DMS153 (cell line): ENCODE measurements at regions not wholly inside any gene's neighbourhood (a gene's known extent, or its start where the extent isn't known, plus 50 kb on each side); places are given as distances from the start of the nearest gene placed in this dataset.

Experiments
- DNase-seq: peaks from one replicate; lab custom pipeline; 2025; lab: John Stamatoyannopoulos, UW

DNA sequence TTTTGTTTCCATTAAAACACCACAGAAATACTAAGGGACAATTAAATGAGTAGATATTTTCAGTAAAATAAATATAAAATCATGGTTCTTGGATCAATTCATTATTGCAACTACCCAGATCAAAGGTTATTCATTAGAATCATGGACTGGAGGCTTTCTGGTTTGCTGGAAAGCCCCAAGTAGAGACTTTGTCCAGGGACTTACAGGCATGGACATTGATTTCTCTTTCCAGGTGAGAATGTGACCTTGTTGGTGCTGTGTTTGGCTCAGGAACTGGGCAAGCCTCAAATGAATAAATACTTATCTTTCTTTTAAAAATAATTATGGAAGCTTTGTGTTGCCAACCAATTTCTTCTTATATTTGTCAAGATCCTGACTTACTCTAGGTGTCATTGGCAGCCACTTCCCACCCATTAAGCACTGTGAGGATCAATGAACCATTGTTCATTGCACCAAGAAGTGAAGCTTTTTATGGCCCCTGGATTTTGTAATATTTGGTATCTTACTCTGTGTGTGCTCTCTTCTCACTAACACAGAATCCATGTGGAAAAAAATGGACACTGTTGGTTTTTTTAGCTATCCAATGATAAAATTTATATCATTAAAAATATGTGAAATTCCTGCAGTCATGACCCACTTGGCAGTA, 205.8 kb upstream of the NRXN1 start:
- DNase-seq: no peak

DNA sequence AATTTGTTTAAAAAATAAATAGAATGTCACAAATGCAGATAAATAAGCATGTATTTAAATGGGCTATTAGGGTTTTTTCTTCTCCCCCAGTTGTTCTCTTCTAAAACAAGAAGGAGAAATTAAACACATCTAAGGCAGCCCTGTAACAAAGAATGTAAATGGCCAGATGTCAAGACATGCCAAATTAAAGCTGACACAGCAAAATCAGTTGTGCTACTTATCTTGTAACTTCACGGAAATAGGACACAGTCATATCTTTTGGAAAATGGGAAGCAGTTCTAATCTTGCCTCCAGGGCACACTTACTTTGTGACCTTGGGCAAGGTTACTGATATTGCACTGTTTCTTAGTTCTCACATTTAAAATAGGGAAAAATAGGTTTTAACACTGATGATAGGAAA, 200.1 kb upstream of the NRXN1 start:
- DNase-seq: no peak

DNA sequence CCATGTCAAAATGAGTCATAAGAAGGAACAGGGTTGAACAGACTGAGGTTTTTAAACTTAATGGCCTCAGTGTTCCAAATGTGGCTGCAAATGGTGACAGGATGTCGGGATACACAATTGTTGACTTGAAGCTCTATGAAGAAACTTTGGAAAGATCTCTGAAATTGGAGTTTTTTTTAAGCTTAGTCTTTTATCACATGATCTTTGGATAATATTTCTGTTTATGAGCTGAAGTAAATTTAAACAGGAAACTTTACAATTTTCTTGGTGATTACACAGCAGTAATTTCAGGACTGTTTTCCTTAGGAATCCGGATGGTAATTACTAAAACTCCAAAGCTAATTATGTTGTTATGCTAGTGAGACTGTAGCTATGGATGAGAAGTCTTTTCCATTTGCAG, 199.1 kb upstream of the NRXN1 start:
- DNase-seq: no peak

DNA sequence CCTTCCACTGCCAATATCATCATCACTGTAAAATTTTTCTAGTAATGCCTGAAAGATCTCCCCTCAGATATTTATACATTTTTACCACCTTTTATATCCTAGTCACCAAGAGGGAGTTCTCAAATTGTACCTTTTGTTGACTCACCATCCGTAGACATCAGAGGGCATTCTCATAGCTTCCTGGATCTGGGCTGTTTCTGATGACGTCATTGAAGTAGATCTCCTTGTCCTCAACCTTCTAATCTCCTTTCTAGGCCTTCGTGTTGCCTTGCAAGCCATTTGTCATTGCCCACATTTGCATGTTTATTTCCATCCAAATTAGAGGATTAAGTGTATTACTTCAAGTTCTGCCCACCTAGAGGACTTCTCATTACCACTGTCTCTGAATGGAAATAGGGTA, 193.4 kb upstream of the NRXN1 start:
- no peak for DNase-seq

DNA sequence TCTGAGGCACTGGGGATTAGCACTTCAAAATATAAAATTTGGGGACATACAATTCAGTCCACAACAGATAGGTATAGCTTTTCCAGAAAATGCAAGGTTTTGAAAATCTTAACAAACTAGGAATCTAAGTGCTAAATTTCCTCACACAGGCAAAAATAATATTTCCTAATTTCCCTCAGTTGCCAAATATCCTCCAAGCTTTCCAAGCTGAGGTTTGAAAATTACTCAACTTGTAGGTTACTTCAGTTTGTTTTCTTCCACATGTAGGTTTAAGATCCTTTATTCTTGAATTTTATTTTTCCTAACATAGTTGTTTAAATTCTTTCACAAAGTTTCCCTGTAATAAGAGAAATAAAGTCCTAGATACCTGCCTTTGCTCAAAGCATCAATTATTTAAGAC, 192.9 kb upstream of the NRXN1 start:
- DNase-seq: no peak

DNA sequence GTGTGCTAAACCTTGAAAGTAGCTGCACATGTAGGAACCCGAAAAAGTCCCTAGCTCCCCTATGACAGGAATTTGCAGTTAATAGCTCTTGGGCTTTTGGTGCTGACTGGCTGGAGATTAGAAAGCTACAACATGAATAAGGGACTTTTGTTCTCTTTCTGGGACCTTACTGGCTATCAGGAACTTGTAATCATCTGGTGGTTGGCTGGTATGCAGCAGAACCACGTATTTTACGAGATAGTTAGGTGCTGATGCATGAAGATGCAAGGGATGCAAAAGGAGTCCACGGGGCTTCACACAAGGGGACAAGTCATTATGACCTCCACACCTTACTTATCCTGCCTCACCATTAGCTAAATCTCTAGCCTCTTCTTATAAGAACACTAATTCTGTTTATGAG, 190.2 kb upstream of the NRXN1 start:
- no peak for DNase-seq

DNA sequence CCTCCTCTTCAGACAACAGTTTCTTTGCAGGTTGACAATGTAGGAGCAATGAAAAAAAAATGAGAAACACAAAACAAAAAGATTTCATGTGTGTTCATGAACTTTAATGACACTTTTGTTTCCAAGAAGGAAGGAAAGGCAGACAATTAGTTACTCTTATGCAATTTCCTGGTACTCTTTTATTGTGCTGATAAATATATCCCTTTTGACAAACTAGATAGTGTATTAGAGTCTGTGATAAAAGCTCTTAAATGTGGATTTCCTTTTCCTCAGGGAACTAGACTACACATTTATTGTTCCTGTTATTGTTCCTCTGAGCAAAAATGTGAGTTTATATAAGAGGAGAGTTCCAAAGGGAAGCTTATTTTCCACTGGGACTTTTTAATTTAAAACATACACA, 188.7 kb upstream of the NRXN1 start:
- no peak for DNase-seq

DNA sequence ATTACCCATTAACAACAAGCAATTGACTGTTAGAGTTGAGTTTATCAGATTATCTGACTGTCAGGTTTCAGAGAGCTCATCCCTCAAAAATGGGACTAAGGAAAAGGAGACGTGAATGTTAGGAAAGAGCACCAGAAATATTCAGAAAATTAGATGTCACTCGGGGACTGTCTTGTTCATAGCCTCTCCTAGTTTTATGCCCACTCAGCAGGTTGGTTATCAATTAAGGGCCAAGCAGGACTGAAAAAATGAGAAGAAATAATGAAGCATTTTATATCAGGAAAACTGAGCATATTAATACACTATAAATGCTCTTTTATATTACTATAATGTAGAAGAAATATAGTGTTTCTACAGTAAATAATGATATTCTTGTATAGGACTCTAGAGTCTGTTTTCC, 188.1 kb upstream of the NRXN1 start:
- no peak for DNase-seq

DNA sequence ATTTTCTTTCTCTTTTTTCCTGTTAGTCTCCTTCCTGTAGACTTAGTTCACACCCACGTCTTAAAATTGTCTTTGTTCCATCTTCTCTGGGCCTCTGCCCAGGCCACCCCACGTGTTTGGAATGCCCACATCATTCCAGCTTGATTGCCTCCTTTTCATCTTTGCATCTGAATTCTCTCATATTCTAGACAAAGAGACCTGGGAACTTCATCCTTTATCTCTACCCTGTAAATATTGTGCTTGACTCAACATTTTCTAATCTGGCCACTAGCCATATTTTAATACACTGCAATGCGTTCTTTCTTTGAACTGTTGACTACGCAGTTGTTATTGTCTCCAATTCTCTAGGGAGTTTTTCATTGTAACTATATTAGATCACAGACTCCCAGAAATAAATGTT, 187.5 kb upstream of the NRXN1 start:
- DNase-seq: no peak

DNA sequence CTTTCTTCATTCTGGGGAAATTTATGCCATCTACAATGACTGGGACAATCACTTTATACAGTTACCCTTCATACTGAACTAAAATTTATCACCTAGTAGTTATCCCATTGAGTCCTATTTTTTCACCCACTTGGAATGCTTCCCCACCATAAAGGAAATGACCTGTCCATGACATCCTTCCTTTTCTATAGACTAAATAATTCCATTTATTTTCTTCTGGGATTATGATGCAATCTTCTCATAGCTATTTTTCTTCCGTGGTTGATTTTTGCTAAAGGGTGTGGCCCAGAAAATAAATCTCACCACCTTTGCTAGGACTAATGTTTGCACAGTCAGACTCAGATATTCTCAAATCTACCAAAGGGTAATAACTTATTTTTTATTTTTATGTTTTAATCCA, 186.1 kb upstream of the NRXN1 start:
- DNase-seq: no peak

DNA sequence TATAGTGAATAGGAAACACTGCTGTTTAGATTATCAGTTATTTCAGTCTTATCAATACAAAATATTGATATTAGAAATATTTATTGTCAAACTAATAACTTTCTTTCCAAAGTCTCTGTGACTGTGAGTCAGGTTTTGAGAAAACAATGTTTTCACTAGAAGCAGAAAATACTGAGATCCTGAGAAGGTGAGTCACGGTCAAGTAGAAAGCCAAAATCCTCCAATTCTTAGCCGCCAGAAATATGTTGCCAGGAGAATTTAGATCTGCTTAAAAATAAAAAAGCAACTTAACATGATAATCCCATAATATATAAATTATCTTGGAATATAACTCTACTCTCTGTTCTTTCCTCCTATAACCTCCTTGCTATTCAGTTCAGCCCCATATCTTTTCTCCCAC, 181.9 kb upstream of the NRXN1 start:
- no peak for DNase-seq

DNA sequence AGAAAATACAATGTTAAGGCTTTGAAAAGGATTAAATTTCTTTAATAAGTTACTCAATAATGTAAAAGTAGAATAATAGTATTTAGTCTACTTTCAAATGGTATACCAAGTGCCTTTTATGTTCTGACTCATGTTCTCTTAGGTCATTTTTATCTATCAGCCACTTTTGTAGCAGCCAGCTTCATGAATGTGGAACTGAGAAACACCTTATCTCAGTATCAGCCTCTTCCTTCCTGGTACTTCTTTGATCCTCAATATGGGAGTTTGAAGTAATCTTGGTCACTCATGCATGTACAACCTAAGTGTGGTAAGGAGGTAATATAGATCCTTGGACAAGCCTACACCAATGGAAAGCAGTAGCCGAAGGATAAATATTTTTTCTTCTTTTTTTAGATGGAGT, 180.4 kb upstream of the NRXN1 start:
- DNase-seq: no peak

DNA sequence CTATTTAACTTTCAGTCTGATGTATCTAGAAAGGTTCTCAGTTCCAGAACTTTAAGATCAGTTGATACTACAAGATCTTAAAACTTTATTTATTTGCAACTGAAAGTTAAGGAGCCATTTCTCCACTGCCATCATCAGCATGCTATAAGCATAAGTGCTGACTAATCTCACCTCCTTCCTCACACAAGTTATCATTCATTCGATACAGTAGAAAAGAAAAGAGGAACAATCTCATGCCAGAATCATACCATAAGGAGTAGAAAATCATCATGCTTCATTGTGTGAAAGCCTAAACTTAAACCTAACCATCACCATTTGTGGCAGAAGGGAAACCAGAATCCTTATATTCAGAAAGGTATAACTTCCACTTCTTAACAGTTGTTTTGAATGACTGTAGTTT, 176.6 kb upstream of the NRXN1 start:
- no peak for DNase-seq

DNA sequence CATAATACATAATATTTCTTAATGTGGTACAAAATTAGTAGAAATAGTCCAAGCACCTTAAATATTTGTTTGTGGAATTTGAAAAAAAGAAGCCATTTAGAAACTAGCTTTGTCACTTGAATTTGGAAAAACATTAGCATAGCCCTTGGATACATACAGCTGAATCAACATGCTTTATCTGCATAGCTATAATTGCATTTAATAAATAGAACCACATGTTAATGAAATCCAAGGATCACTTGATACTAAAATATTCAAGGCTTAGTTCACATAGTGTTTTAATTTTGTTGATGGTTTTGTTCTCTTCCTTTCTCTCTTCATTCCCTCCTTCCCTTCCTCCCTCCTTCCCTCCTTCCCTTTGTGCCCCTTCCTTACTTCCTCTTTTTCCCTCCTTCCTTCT, 169.4 kb upstream of the NRXN1 start:
- DNase-seq: no peak

DNA sequence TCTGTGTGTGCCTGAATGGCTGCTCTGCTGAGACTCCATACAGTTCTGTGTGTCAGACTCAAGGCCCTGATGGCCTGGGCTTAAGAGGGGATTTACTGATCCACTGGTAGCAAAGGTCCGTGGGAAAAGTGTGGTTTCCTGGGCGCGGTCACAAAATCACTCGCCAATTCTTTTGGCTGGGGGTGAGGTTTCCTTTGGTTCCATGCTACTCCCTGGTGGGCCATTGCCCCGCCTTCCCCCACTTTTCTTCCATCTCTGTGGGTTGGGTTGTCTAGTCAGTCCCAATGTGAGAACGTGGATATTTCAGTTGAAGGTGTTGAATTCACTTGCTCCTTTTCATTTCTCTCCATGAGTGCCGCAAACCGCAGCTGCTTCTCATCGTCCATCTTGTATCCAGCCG, 162.7 kb upstream of the NRXN1 start:
- no peak for DNase-seq

DNA sequence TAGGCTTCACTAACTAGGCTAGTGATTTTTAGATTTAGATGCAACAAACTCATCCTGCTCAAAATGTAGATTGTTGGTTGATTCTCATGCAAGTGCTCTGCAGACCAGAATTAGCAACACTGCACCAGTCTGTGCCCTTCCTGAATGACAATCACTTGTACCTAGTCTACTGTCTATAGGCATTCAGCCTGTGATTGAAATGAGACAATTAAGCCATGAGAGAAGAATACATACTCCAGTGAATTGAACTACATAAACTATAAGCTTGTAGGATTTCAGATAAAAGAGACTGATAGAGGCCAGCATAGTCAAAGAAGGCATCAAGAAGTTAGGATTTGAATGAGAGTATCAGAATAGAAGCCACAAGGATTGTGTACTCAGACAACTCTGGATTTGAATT, 138.3 kb upstream of the NRXN1 start:
- DNase-seq: no peak

DNA sequence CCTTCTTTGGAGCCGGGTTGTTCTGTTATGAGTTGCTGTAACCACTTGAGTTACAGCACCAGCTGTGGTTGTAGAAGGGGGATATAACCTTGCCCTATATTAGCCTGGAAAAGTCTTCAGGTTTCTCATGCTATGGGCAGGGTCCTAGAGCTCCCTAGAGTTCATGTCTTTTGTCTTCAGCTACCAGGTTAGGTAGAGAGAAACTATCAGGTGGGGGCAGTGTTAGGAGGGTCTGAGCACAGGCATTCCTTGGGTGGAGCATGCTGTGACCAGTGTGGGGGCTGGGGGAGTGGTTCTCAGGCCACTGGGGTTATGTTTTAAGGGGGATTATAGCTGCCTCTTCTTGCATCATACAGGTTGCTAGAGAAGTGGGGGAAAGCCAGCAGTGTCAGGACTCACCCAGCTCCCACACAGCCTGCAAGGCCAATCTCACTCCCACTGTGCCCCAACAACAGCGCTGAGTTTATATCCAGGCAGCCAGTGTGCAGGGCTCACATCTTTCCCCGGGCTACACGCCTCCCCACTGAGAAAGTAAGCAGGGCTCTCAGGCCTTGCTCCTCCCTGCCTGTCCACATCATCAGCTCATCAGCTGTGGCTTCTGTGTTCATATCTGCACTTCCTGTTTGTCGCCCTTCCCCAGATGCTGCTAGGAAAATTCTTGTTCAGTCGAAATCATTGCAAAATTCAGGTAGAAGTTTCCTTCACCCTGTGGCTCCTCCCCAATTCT, 133.8 kb upstream of the NRXN1 start:
- peak; percentile 24 for DNase-seq

DNA sequence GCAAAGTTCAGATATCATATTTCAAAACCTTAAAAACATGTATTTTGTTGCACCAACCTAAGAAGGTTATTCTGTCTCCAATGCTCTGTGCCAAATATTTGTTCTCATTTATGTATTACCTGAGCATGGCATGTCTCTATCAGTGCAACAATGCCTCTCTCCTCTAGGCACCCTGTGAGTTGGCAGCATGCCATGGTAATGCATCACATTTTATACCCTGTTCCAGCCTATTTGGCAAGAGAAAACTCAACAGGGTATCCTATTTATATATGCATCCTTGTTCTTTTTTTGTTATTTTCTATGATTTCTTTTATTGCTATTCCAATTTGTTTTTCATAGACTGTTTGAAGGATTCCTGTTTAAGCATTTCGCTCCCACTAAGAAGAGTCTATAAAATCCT, 126.3 kb upstream of the NRXN1 start:
- peak; percentile 74 for DNase-seq

DNA sequence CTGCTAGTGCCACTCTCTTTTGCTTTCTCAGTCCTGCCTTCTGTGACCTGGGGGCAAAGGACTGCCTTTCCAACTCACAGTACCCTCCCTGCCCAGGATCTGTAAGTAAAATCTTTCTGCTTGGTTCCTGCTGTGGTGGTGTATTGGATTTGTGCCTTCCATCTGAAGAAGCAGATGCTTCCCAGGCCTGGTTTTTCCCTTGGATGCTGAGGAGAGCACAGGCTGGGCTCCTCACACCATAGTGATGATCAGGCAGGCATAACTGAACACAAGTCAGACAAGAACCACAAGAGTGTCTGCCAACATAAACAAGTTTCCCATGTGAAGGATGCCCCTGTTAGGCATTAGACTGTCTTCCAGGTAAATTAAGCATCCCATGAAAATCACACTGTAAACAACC, 121.3 kb upstream of the NRXN1 start:
- DNase-seq: no peak

DNA sequence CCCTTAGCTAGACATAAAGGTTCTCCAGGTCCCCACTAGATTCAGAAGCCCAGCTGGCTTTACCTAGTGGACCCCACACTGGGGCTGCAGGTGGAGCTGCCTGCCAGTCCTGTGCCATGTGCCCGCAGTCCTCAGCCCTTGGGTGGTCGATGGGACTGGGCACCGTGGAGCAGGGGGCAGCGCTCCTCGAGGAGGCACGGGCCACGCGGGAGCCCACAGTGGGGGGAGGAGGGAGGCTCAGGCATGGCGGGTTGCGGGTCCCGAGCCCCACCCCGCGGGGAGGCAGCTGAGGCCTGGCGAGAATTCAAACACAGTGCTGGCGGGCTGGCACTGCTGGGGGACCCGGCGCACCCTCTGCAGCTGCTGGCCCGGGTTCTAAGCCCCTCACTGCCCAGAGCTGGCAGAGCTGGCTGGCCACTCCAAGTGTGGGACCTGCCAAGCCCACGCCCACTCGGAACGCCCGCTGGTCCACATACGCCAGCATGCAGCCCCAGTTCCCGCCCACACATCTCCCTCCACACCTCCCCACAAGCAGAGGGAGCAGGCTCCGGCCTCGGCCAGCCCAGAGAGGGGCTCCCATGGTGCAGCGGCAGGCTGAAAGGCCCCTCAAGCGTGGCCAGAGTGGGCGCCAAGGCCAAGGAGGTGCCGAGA, 119.7 kb upstream of the NRXN1 start:
- no peak for DNase-seq

DNA sequence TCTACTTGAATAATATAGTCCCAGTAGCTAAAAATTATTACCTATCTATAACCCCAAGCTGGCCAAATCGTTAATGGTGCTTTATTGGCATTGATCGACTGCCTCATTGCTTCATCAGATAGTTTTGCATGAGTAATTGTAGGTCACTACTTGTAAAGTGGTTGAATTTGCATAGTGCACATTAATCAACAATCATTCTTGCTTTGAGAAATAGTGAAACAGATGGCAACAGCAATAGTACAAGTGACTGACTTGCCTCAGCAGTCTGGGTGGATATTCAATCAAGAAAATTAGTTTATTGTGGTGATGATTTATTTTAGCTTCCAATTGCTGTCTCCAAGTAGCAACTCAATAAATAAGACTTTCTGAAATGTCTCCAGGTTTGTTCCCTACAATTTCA, 117.8 kb upstream of the NRXN1 start:
- no peak for DNase-seq

DNA sequence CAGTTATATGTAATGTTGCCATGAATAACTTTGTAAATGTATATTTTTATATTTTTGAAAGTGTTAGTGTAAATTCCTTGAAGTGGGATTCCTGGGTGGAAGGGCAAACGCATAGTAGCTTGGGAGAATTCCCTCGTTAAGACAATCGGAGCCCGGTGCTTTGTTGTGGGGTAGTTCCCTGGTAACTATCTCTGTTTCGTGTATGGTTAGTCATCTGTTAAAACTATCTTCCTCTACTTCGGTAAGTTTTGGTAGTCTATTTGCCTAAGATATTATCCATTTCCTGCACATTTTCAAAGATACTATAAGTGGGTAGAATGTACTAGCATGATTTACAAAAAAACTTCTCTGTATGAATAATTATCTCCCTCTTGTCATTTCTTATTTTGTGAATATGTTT, 113.8 kb upstream of the NRXN1 start:
- DNase-seq: no peak

DNA sequence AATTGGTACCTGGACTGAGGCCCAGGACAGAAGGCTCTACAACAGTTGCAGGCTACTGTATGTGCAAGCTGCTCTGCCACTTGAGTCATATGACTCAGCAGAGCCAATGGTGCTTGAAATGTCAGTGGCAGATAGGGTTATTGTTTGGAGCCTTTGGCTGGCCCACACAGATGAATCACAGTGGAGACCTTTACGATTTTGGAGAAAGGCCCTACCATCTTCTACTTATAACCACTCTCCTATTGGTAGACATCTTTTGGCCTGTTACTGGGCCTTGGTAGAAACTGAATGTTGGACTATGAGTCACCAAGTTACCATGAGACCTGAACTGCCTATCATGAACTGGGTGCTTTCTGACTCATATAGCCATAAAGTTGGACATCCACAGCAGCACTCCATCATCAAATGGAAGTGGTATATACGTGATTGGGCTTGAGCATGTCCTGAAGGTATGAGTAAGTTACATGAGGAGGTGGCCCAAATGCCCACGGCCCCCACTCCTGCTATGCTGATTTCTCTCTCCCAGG, 88.9 kb upstream of the NRXN1 start:
- no peak for DNase-seq
